ENCODE measurements at regions not wholly inside any gene's neighbourhood (a gene's known extent, or its start where the extent isn't known, plus 50 kb on each side); places are given as distances from the start of the nearest gene placed in this dataset.
"Not testable (repeated sequence)": the region's sequence is repeated elsewhere in the genome, so short reads cannot be mapped to it uniquely, and the experiment has no call there.

GRCh38 chr12:46884362-46884761 is 58.6 kb upstream of the SLC38A4 start:
- no peak for DNase-seq

DNA sequence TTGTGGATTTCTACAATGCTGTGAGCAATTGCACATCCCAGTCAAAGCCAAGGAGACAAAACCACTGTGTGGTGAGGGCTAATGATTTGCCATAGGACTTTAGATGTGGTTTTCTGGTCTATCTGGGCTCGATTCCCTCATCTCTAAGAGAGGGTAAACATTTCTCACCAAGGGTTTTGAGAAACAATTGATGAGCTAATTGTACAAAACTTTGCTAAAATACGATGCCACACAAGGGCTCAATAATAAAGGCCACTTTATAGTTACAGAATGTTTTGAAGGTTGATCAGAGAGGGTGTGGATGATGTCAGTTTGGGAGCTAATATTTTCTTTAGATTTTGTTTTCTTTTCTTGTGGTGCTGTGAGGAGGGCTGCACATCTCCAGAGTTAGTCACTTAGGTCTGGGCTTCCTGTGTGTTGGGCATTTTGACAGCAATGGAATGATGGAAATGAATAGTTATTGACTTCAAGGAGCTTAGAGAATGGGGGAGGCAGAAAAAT is 60.8 kb upstream of the SLC38A4 start:
- DNase-seq, result no peak

GRCh38 chr12:46887870-46888269 is 62.1 kb upstream of the SLC38A4 start:
- no peak for DNase-seq

- no peak for DNase-seq
Observed at GRCh38 chr12:46888568-46888967, 62.8 kb upstream of the SLC38A4 start.

- no peak for DNase-seq
Observed at GRCh38 chr12:46891306-46891705, 65.5 kb upstream of the SLC38A4 start.

DNA sequence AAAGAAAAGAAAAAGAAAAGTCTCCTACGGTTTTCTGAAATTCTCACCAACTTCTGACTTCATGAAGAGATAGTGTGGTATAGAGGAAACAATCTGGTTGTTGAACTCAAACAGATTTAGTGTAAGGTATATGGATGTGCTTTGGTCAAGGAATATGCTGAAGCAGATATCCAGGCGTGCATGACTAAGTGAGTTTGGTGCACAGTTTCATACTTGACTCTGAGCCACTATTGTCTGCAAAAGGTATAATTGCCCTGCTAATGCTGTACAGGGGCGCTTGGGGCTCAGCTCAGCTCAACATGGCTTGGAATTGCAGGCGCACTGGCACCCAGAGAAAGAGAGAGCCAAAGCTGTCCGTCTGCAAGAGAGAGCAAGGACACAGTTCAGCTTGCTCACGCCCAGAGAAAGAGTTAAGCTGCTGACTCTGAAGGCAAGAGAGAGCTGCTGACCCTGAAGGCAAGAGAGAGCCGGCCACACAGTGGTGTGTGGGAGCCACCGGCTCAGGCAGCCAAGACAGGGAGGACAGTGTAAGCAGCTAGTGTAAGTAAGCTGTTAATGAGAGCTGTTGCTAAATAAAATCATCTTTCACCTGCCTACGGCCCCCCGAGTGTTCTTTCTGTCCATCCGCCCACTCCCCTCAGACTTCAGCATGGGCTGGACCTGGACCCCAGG is 66.4 kb upstream of the SLC38A4 start:
- DNase-seq, result no peak

- DNase-seq, result no peak
Observed at GRCh38 chr12:46892887-46893286, 67.1 kb upstream of the SLC38A4 start.

- no peak for DNase-seq
Observed at GRCh38 chr12:46893434-46893833, 67.6 kb upstream of the SLC38A4 start.

DNA sequence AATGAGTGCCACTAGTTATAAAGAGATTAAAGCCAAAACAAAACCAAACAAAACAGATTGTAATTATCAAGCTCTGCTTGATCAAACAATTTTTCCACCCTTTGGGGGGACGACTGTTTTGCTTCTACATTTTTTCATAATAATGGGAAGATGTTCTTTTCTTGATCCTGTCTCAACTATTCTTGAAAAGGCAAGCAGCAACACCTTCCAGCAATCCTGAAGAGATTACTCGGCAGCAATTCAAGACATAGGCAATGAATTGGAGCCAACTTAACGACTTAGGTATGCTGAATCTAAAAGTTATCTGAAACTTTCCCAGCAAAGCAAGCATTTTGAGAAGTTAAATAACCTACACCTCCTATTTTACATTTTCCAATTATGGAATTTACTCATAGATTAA is 69.9 kb upstream of the SLC38A4 start:
- no peak for DNase-seq

DNA sequence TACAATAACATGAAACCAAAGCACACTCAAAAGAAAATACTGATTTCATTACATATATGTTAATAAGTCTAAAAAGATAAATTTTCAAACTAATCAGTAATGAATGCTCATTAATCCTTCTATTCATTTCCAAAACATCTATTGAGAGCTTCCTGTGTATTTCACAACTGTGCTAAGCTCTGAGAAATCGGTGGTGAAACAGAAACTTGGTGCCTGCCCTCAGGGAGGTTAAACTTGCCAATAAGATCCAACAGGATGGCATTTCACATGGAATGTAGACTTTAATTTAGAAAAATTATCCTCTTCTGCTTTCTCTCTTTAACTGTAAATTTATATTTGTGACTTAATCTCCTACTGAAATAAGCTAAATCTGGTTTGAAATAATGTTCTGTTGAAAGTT is 70.9 kb upstream of the SLC38A4 start:
- DNase-seq, result no peak

DNA sequence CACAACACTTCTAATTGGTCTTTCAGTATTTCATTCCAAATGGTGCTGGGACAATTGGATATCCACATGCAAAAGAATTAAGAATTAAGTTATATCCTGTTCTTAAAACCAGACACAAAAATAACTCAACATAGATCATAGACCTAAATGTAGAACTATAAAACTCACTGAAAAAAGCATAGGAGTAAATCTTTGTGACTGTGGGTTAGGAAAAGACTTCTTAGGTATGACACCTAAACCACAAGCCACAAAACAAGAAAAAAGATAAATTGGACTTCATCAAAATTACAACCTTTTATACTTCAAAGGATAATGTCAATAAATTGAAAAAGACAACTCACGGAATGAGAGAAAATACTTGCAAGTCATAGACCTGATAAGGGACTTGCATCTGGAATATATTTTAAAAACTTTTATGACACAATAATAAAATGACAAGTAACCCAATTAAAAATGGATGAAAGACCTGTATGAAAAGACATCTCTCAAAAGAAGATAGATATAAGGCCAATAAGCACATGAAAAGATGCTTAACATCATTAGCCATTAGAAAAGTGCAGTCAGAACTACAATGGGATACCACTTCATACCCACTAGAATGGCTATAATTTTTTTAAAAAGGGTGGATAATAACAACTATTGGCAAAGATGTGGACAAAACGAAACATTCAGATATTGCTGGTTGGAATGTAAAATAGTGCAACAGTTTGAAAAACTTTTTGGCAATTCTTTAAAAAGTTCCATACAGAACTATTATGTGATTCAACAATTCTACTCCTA is 72.5 kb upstream of the SLC38A4 start:
- no peak for DNase-seq

GRCh38 chr12:46898989-46899388 is 73.2 kb upstream of the SLC38A4 start:
- no peak for DNase-seq

GRCh38 chr12:46900734-46901463 is 75.1 kb upstream of the SLC38A4 start:
- no peak for DNase-seq

- DNase-seq, result no peak
Observed at GRCh38 chr12:46901464-46902205, 75.8 kb upstream of the SLC38A4 start.

DNA sequence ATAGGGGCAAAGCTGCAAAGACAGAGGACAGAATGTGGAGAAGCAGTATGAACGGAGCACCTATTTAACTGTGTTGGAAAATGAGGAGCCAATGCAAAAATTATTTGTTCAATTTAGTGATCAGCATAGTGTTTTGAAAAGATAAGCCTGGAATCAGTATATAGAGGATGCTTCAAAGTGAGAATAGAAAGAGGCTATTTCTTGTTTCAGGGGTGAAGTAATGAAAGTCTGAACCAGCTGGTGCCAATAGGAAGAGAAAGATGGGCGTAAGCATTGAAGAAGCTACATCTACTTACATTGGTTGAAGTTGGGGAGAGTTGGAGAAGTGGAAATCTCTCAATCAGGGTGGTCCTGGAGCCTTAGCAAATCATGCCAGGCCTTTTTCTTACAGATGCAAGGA is 77.3 kb upstream of the SLC38A4 start:
- DNase-seq, result no peak

GRCh38 chr12:46904406-46905238 is 78.8 kb upstream of the SLC38A4 start:
- no peak for DNase-seq

DNA sequence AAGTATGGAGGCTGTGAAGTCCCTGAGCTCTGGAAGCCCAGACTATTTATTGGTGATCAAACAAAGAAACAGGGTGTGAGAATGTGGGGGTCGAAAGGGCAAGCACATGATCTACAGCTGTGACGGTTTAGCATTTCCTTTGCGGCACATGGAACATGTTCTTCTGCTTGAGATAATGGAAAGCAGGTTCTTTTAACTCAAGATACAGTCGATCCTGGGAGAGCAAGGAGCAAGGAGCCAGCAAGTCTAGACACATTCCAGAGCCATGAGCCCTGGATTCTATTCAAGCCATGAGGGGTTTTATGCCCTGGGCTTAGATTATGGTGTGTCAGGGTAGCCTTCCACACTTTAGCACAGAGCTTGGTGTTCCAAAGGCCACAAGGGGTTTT is 79.4 kb upstream of the SLC38A4 start:
- DNase-seq, result not testable (repeated sequence)

GRCh38 chr12:46907791-46908190 is 82.0 kb upstream of the SLC38A4 start:
- no peak for DNase-seq

DNA sequence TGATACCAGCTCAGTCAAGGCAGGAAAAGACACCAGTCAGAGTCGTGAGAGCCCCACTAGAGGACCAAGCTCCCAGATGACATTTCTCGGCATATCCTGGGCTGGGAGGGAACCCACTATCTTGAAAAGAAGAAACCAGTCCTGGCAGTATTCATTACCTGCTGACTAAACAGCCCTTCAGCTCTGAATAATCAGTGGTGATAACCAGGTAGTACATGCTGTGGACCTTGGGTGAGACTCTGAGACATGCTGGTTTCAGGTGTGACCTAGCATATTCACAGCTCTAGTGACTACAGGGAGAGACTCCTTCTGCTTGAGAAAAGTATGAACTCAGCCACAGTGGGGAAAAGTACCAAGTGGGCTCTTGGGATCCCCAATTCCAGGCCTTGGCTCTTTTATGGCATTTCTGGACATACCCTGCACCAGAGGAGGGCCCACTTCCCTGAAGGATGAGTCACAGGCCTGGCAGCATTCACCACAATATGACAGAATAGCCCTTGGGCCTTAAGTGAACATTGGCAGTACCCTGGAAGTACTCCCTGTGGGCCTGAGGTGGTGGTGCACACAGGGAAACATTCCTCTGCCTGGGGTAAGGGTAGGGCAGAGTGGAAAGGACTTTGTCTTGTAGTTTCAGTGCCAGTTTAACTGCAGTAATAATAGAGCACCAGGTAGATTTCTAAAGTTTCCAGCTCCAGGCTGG is 82.6 kb upstream of the SLC38A4 start:
- DNase-seq, result no peak

DNA sequence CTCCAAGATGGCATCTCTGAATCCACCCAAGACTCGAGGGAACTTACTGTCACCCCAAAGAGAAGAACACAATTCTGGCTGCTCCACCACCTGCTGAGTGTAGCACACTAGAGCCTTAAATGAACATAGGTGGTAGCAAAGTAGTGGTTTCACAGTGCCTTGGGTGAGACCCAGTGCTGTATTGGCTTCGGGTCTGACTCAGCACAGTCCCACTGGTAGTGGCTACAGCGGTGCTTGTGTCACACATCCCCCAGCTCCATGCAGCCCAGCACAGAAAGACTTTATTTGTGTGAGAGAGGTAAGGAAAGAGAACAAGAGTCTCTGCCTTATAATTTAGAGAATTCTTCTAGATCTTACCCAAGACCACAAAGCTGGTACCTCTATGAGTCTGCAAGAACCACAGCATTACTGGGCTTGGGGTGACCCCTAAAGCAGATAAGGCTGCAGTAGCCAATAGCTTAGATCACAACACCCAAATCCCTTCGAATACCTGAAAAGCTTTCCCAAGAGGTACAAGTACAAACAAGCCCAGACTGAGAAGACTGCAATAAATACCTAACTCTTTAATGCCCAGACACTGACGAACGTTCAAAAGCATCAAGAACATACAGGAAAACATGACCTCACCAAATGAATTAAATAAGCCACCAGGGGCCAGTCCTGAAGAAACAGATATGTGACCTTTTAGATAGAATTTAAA is 83.3 kb upstream of the SLC38A4 start:
- no peak for DNase-seq

DNA sequence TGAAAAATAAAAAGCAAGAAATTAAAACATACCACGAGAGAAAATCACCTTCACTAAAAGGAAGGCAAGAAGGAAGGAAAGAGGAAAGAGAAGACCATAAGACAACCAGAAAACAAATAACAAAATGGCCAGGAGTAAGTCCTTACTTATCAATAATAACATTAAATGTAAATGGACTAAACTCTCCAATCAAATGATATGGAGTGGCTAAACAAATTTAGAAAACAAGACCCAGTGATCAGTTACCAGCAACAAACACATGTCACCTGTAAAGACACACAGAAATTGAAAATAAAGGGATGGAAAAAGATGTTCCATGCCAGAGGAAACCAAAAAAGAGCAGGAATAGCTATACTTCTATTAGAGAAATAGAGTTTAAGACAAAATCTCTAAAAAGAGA is 85.0 kb upstream of the SLC38A4 start:
- DNase-seq, result no peak

All from stimulated activated CD8-positive, alpha-beta memory T cell treated with anti-CD3 and anti-CD28 coated beads, Interleukin-4, amount 100 ng/mL, for 48 hours (primary cell).